ENCODE measurements at regions not wholly inside any gene's neighbourhood (a gene's known extent, or its start where the extent isn't known, plus 50 kb on each side); places are given as distances from the start of the nearest gene placed in this dataset.

DNA sequence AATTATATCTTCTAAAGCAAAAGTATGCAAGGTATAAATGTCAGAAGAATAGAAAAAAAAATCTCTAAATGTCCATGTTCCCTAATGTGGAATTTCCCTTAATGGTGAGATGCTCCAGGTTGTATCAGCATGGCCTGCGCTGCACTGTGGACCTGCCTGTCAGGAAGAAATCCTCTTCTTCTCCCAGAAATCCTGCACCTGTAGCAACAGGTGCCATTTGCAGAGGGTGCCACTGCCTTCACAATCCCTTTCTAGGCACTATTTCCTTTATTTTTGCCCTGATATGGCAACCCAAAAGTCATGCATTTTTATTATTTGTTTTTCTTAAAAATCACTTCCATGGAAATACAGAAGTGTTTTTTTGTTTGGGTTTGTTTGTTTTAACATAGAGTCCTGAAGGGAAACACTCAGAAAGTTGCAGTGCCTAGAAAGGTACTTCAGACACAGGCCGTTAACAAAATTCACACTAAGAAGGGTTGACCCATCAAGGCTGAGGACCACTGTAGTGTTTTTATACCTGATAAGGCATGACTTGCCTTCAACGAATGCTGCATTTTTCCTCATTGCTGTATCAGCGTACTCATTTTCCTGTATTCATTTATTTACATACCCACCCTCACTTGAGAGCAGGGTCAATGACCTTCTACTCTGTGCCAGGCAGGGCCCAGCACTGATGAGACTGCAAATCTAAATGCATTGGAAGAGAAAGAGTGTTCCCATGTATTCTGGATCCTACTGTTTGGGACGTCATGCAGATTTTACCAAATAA, 177.8 kb downstream of the SNX18 start:
- TF ChIP-seq, protein P1, sequence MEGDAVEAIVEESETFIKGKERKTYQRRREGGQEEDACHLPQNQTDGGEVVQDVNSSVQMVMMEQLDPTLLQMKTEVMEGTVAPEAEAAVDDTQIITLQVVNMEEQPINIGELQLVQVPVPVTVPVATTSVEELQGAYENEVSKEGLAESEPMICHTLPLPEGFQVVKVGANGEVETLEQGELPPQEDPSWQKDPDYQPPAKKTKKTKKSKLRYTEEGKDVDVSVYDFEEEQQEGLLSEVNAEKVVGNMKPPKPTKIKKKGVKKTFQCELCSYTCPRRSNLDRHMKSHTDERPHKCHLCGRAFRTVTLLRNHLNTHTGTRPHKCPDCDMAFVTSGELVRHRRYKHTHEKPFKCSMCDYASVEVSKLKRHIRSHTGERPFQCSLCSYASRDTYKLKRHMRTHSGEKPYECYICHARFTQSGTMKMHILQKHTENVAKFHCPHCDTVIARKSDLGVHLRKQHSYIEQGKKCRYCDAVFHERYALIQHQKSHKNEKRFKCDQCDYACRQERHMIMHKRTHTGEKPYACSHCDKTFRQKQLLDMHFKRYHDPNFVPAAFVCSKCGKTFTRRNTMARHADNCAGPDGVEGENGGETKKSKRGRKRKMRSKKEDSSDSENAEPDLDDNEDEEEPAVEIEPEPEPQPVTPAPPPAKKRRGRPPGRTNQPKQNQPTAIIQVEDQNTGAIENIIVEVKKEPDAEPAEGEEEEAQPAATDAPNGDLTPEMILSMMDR (IDR thresholded peaks at IDR 0.05) = no peak
- TF ChIP-seq POLR2A (IDR thresholded peaks at IDR 0.05) = no peak

All from right lobe of liver (tissue), 4 donors.